Upper lobe of left lung (tissue), 6 donors: ENCODE measurements at regions not wholly inside any gene's neighbourhood (a gene's known extent, or its start where the extent isn't known, plus 50 kb on each side); places are given as distances from the start of the nearest gene placed in this dataset.

Source experiments
- ATAC-seq, 2 donors: fragments of 200-7000 bp; cut with Tn5 transposase; one replicate each; pipeline ENCODE4 v1.9.1; 2022; ENCODE audit warnings: mild to moderate bottlenecking in 2 of 2, moderate library complexity in 2 of 2; ENCODE audit not compliant: low FRiP score in 2 of 2
- DNase-seq, 2 donors: peaks; one replicate each; pipeline ENCODE4 v3.0.0-alpha.2; 2019 to 2020
- H3K27ac ChIP-seq, 4 donors: fragments of 200-600 bp; sonication (generic); one replicate each; pipeline ENCODE4 v1.5.1; 2016 to 2019
- H3K27me3 ChIP-seq, 4 donors: fragments of 200-600 bp; sonication (generic); one replicate each; pipeline ENCODE4 v1.5.1; 2017 to 2019
- H3K36me3 ChIP-seq, 4 donors: fragments of 200-600 bp; sonication (generic); one replicate each; pipeline ENCODE4 v1.5.1; 2016 to 2019
- H3K4me1 ChIP-seq, 4 donors: fragments of 200-600 bp; sonication (generic); one replicate each; pipeline ENCODE4 v1.5.1; 2018 to 2019
- H3K4me3 ChIP-seq, 4 donors: fragments of 200-600 bp; sonication (generic); one replicate each; pipeline ENCODE4 v1.5.1; 2017 to 2019; ENCODE audit warnings: mild to moderate bottlenecking in 2 of 4, moderate library complexity in 1 of 4
- H3K9me3 ChIP-seq, 4 donors: fragments of 200-600 bp; sonication (generic); one replicate each; pipeline ENCODE4 v1.5.1; 2018 to 2019
- EP300 ChIP-seq, 4 donors: sonication (generic); formaldehyde crosslinking; IDR thresholded peaks; one replicate each; pipeline ENCODE4 v1.5.1; 2017; ENCODE audit warnings: antibody characterized with exemption in 4 of 4, control low read depth in 2 of 4
- POLR2A ChIP-seq, 4 donors: fragments of 450-650 bp; IDR thresholded peaks; one replicate each; pipeline ENCODE4 v1.5.1; 2016 to 2017; ENCODE audit warnings: antibody characterized with exemption in 4 of 4, mild to moderate bottlenecking in 2 of 4
- POLR2AphosphoS5 ChIP-seq, 2 donors: sonication (generic); formaldehyde crosslinking; IDR thresholded peaks; one replicate each; pipeline ENCODE4 v1.5.1; 2017; ENCODE audit warnings: antibody characterized with exemption in 2 of 2
- WGBS, 2 donors: methylation state at CpG; one replicate each; pipeline ENCODE4 v1.1.5; 2017 to 2018; 5-methylcytosine and 5-hydroxymethylcytosine counted together
- TF ChIP-seq, protein P1 (sequence below), 6 experiments: fragments of 450-650 bp in 4 of 6; fragments of 200-600 bp in 2 of 6; sonication (generic) in 2 of 6; IDR thresholded peaks; one replicate each; pipeline ENCODE4 v1.5.1; 2016 to 2019; ENCODE audit warnings: antibody characterized with exemption in 6 of 6
- donor health status: DM: no; HTN: no; CAD: no; lungs with moderate emphysema.
- donor health status: DM: no; HTN: yes; CAD: no; lungs with severe emphysema.

DNA sequence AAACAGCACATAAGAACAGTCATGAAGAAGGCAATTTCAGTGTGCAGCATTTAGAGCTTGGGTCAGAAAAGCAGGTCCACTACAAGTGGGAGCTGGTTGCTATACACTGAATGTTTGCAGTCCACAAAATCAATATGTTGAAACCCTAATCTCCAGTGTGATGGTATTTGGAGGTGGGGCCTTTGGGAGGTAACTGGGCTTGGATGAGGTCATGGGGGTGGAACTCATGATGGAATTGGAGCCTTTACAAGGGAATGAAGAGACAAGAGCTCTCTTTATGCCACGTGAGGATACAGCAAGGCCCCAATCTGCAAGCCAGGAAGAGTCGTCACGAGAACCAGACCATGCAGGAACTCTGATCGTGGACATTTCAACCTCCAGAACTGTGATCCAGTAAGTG is 216.7 kb upstream of the SLC35B3 start:
- no peak for ATAC-seq
- Histone ChIP-seq H3K27ac (no peak overlapping the region), H3K27me3 (no peaks in the 10 kb centered on the region), H3K4me1 (no peaks in the 10 kb centered on the region), H3K36me3 (no peaks in the 10 kb centered on the region), H3K9me3 (no peaks in the 10 kb centered on the region), H3K4me3 (no peak overlapping the region)
- WGBS, 2 donors = 83 to 85% methylated on average over 4 of the region's 4 CpGs
- no peak for DNase-seq
- TF ChIP-seq POLR2AphosphoS5 (IDR thresholded peaks at IDR 0.05) (no peak), POLR2A (IDR thresholded peaks at IDR 0.05) (no peak), EP300 (IDR thresholded peaks at IDR 0.05) (no peak)
- TF ChIP-seq, protein P1, sequence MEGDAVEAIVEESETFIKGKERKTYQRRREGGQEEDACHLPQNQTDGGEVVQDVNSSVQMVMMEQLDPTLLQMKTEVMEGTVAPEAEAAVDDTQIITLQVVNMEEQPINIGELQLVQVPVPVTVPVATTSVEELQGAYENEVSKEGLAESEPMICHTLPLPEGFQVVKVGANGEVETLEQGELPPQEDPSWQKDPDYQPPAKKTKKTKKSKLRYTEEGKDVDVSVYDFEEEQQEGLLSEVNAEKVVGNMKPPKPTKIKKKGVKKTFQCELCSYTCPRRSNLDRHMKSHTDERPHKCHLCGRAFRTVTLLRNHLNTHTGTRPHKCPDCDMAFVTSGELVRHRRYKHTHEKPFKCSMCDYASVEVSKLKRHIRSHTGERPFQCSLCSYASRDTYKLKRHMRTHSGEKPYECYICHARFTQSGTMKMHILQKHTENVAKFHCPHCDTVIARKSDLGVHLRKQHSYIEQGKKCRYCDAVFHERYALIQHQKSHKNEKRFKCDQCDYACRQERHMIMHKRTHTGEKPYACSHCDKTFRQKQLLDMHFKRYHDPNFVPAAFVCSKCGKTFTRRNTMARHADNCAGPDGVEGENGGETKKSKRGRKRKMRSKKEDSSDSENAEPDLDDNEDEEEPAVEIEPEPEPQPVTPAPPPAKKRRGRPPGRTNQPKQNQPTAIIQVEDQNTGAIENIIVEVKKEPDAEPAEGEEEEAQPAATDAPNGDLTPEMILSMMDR (IDR thresholded peaks at IDR 0.05) = no peak

DNA sequence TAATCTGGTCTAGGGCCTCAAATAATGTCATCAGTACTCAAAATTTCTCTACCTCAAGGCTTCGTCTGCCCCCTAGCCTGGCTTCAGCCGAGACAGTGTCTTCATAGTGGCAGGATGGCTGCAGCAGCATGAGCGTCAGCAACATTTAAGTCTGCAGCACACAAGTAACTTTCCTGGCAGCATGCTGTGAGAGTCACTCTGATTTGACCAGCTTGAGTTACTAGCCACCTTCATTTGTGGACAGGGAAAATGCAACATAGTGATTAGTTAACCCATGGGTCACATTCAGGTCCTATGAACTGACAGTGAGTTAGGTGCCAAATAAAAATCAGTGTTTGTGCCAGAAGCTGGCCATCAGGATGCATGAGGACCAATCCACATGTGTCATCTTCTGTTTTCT is 209.9 kb upstream of the SLC35B3 start:
- no peak for TF ChIP-seq EP300 (IDR thresholded peaks at IDR 0.05)
- no peak for TF ChIP-seq POLR2AphosphoS5 (IDR thresholded peaks at IDR 0.05)
- TF ChIP-seq POLR2A (IDR thresholded peaks at IDR 0.05) = no peak
- TF ChIP-seq, protein P1 (IDR thresholded peaks at IDR 0.05) = no peak
- Histone ChIP-seq H3K27ac (no peak overlapping the region), H3K4me1 (no peaks in the 10 kb centered on the region), H3K36me3 (no peaks in the 10 kb centered on the region), H3K9me3 (no peaks in the 10 kb centered on the region), H3K4me3 (no peak overlapping the region), H3K27me3 (no peaks in the 10 kb centered on the region)
- ATAC-seq = no peak
- 84 to 87% methylated on average over 3 of the region's 3 CpGs for WGBS, 2 donors
- no peak for DNase-seq

DNA sequence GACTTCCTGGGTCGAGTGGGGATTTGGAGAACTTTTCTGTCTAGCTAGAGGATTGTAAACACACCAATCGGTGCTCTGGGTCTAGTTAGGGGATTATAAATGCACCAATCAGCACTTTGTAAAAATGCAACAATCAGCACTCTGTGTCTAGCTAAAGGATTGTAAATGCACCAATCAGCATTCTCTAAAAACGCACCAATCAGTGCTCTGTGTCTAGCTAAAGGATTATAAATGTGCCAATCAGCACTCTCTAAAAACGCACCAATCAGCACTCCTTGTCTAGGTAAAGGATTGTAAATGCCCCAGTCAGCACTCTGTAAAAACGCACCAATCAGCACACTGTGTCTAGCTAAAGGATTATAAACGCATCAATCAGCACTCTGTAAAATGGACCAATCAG is 209.0 kb upstream of the SLC35B3 start:
- Histone ChIP-seq H3K27ac (no peak overlapping the region), H3K27me3 (no peaks in the 10 kb centered on the region), H3K36me3 (no peaks in the 10 kb centered on the region), H3K4me1 (no peaks in the 10 kb centered on the region), H3K4me3 (no peak overlapping the region), H3K9me3 (no peaks in the 10 kb centered on the region)
- no peak for ATAC-seq
- WGBS, 2 donors = 86 to 89% methylated on average over 6 of the region's 6 CpGs
- no peak for DNase-seq
- no peak for TF ChIP-seq POLR2A (IDR thresholded peaks at IDR 0.05)
- TF ChIP-seq EP300 (IDR thresholded peaks at IDR 0.05) = no peak
- TF ChIP-seq POLR2AphosphoS5 (IDR thresholded peaks at IDR 0.05) = no peak
- TF ChIP-seq, protein P1 (IDR thresholded peaks at IDR 0.05) = no peak

DNA sequence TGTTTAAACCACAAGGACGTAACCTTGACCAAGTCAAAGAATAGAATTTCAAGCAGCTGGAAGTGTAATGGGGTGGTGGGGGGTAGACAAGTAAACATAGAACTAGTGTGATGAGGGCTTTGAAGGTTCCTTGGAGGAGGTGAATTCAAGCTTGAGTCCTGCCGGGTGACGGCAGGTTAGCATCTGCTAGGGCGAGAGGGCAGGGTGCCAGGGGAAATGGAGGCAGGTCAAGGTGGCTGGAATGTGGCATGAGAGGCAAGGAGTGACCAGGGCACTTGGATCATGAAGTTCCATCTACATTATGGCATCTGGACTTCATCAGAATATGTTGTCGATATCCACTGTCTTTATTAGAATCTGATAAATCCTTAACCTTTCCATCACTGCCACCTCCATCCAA is 207.5 kb upstream of the SLC35B3 start:
- no peak for DNase-seq
- H3K4me1 ChIP-seq = no peaks in the 10 kb centered on the region
- H3K27me3 ChIP-seq = no peaks in the 10 kb centered on the region
- no peaks in the 10 kb centered on the region for H3K9me3 ChIP-seq
- ATAC-seq = no peak
- no peak overlapping the region for H3K27ac ChIP-seq
- no peak overlapping the region for H3K4me3 ChIP-seq
- H3K36me3 ChIP-seq = no peaks in the 10 kb centered on the region
- 47 to 62% methylated on average over 5 of the region's 5 CpGs for WGBS, 2 donors
- no peak for TF ChIP-seq EP300 (IDR thresholded peaks at IDR 0.05)
- no peak for TF ChIP-seq POLR2A (IDR thresholded peaks at IDR 0.05)
- TF ChIP-seq POLR2AphosphoS5 (IDR thresholded peaks at IDR 0.05) = no peak
- TF ChIP-seq, protein P1 (IDR thresholded peaks at IDR 0.05) = no peak

DNA sequence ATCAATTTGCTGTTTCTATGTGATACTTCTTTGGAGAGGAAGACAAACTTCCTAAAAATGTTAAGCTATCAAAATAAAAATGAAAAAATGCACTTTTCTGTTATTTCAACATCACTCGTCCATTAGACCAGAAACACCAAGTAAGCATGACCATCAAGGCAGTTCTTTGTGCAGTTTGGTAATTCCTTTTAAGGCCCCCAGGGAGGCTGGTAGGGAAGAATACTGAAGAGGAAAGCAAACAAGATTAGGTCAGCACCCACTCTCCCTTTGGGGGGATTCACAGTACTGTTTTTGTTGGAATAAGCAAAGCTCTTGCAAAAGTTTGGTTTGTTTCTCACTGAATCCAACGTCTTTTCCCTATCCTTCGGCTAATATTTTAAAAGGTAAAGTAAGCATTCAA is 206.8 kb upstream of the SLC35B3 start:
- 66 to 69% methylated on average over 3 of the region's 3 CpGs for WGBS, 2 donors
- DNase-seq = no peak
- H3K4me1 ChIP-seq = no peaks in the 10 kb centered on the region
- no peaks in the 10 kb centered on the region for H3K36me3 ChIP-seq
- H3K27me3 ChIP-seq = no peaks in the 10 kb centered on the region
- no peaks in the 10 kb centered on the region for H3K9me3 ChIP-seq
- no peak overlapping the region for H3K27ac ChIP-seq
- no peak for ATAC-seq
- no peak overlapping the region for H3K4me3 ChIP-seq
- TF ChIP-seq, protein P1 (IDR thresholded peaks at IDR 0.05) = no peak
- no peak for TF ChIP-seq EP300 (IDR thresholded peaks at IDR 0.05)
- no peak for TF ChIP-seq POLR2A (IDR thresholded peaks at IDR 0.05)
- no peak for TF ChIP-seq POLR2AphosphoS5 (IDR thresholded peaks at IDR 0.05)
